SK-N-SH treated with all-trans-retinoic acid at 6 μM for 48 hours (cell line): ENCODE measurements at regions not wholly inside any gene's neighbourhood (a gene's known extent, or its start where the extent isn't known, plus 50 kb on each side); places are given as distances from the start of the nearest gene placed in this dataset.

Experiments used
- ATAC-seq: fragments of 200-7000 bp; cut with Tn5 transposase; 3 replicates; pipeline ENCODE4 v1.9.1; 2020; ENCODE audit warnings: mild to moderate bottlenecking, moderate library complexity
- ARNTL ChIP-seq: fragments of 450-650 bp; formaldehyde crosslinking; IDR thresholded peaks from 2 replicates; pipeline ENCODE4 v1.5.0; 2020; ENCODE audit warnings: low read depth, mild to moderate bottlenecking, moderate library complexity, borderline replicate concordance
- ESRRG ChIP-seq: fragments of 250-450 bp; sonication (Bioruptor Pico); IDR thresholded peaks from 2 replicates; pipeline ENCODE4 v1.6.1; 2021; ENCODE audit warnings: mild to moderate bottlenecking
- OSR1 ChIP-seq: fragments of 250-450 bp; sonication (Bioruptor Pico); IDR thresholded peaks from 2 replicates; pipeline ENCODE4 v1.8.0; 2022; ENCODE audit warnings: moderate library complexity, mild to moderate bottlenecking, inconsistent platforms
- PPARA ChIP-seq: fragments of 250-450 bp; sonication (Bioruptor Pico); IDR thresholded peaks from 2 replicates; pipeline ENCODE4 v1.5.0; 2020; ENCODE audit warnings: mild to moderate bottlenecking, borderline replicate concordance
- SNAI2 ChIP-seq: fragments of 250-450 bp; sonication (Bioruptor Pico); IDR thresholded peaks from 2 replicates; pipeline ENCODE4 v1.5.0; 2020; ENCODE audit warnings: mild to moderate bottlenecking, moderate library complexity
- TCF4 ChIP-seq: fragments of 250-450 bp; sonication (Bioruptor Pico); IDR thresholded peaks from 2 replicates; pipeline ENCODE4 v1.8.0; 2021; ENCODE audit warnings: mild to moderate bottlenecking, moderate library complexity, borderline replicate concordance
- TOX ChIP-seq: fragments of 250-450 bp; sonication (Bioruptor Pico); IDR thresholded peaks from 2 replicates; pipeline ENCODE4 v1.8.0; 2021; ENCODE audit warnings: mild to moderate bottlenecking, moderate library complexity, borderline replicate concordance
- ZC3H10 ChIP-seq: fragments of 250-450 bp; sonication (Bioruptor Pico); IDR thresholded peaks from 2 replicates; pipeline ENCODE4 v1.5.1; 2021; ENCODE audit warnings: mild to moderate bottlenecking, moderate library complexity
- ZFP3 ChIP-seq: fragments of 250-450 bp; sonication (Bioruptor Pico); IDR thresholded peaks from 2 replicates; pipeline ENCODE4 v1.5.0; 2020; ENCODE audit warnings: mild to moderate bottlenecking, moderate library complexity
- ZFP30 ChIP-seq: fragments of 450-650 bp; formaldehyde crosslinking; IDR thresholded peaks from 2 replicates; pipeline ENCODE4 v1.5.0; 2022; ENCODE audit warnings: mild to moderate bottlenecking, moderate library complexity
- ZNF8 ChIP-seq: fragments of 450-650 bp; formaldehyde crosslinking; IDR thresholded peaks from 2 replicates; pipeline ENCODE4 v1.5.0; 2020; ENCODE audit warnings: mild to moderate bottlenecking, moderate library complexity
- TF ChIP-seq, protein P1 (sequence below): fragments of 250-450 bp; sonication (Bioruptor Pico); IDR thresholded peaks from 2 replicates; pipeline ENCODE4 v1.8.0; 2020; ENCODE audit warnings: mild to moderate bottlenecking, moderate library complexity, borderline replicate concordance
- TF ChIP-seq, protein P2 (sequence below): fragments of 250-450 bp; sonication (Bioruptor Pico); IDR thresholded peaks from 2 replicates; pipeline ENCODE4 v1.5.1; 2020; ENCODE audit warnings: low read depth, mild to moderate bottlenecking, moderate library complexity
- TF ChIP-seq, protein P3 (sequence below): fragments of 250-450 bp; sonication (Bioruptor Pico); IDR thresholded peaks from 2 replicates; pipeline ENCODE4 v1.8.0; 2021; ENCODE audit warnings: low read depth, mild to moderate bottlenecking, moderate library complexity, borderline replicate concordance
- TF ChIP-seq, protein P4 (sequence below): fragments of 250-450 bp; sonication (Bioruptor Pico); IDR thresholded peaks from 2 replicates; pipeline ENCODE4 v1.5.1; 2021; ENCODE audit warnings: mild to moderate bottlenecking, moderate library complexity
- TF ChIP-seq, protein P5 (sequence below): fragments of 250-450 bp; sonication (Bioruptor Pico); IDR thresholded peaks from 2 replicates; pipeline ENCODE4 v1.5.0; 2020; ENCODE audit warnings: mild to moderate bottlenecking, moderate library complexity

DNA sequence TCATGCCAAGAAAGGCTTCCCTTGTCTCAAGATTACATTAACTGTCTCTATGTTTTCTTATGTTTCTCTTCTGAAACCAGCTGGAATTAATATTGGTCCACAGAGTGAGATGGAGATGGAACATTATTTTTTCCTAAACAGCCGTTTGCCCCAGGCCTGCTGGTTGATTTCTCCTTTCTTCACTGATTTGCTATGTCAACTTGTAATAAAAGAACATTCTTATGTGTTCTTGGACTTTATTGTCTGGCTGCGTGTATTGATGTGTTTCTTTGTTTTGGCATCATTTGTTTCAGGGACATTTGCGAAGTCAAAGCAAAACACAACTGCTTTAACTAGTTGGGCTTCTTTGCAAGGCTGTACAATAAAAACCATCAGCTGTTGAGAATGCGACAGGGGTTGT lies 168.5 kb downstream of the FAM43A start (continued):
- TF ChIP-seq, protein P1, sequence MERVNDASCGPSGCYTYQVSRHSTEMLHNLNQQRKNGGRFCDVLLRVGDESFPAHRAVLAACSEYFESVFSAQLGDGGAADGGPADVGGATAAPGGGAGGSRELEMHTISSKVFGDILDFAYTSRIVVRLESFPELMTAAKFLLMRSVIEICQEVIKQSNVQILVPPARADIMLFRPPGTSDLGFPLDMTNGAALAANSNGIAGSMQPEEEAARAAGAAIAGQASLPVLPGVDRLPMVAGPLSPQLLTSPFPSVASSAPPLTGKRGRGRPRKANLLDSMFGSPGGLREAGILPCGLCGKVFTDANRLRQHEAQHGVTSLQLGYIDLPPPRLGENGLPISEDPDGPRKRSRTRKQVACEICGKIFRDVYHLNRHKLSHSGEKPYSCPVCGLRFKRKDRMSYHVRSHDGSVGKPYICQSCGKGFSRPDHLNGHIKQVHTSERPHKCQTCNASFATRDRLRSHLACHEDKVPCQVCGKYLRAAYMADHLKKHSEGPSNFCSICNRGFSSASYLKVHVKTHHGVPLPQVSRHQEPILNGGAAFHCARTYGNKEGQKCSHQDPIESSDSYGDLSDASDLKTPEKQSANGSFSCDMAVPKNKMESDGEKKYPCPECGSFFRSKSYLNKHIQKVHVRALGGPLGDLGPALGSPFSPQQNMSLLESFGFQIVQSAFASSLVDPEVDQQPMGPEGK (CRISPR knock-in tag): no peak
- TF ChIP-seq OSR1 (no peak), TOX (CRISPR knock-in tag) (no peak)

DNA sequence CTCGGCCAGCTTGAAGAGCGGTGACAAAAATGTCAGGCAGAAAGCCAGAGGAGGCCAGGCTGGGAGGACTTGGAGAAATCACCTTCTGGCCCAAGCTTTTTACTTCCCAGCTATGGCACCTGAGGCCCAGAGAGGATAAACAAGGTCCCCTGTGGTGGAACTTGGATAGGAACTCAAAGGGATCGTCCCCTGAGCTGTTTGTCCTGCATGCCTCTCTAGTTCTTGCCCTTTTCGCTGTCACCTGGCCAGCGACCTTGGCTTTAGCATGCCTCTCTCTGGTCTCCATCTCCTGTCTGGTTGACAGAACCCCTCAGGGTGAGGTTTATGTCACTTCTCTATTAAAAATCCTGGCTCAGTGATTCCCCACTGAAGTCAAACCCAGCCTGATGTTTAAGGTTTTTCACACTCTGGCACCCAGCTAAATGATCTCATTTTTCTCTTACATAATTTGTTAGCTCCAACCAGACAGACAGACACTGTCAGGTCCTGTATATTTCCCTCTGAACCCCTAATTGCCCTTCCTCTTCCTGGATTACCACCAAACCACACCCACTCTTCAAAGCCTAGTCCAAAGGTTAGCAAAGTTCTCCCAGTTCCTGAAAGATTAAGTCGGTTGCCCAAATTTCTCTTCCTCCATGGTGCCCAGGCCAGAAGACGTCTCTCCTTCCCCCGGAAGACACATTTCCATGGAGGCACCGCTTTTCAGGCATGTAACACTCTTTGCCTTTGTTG lies 169.1 kb downstream of the FAM43A start:
- TF ChIP-seq SNAI2 (CRISPR knock-in tag) (no peak), ZFP30 (CRISPR knock-in tag) (no peak), ZC3H10 (no peak), TOX (CRISPR knock-in tag) (no peak), PPARA (CRISPR knock-in tag) (no peak), TCF4 (CRISPR knock-in tag) (no peak), ZNF8 (CRISPR knock-in tag) (no peak), ZFP3 (CRISPR knock-in tag) (no peak)
- TF ChIP-seq, protein P2, sequence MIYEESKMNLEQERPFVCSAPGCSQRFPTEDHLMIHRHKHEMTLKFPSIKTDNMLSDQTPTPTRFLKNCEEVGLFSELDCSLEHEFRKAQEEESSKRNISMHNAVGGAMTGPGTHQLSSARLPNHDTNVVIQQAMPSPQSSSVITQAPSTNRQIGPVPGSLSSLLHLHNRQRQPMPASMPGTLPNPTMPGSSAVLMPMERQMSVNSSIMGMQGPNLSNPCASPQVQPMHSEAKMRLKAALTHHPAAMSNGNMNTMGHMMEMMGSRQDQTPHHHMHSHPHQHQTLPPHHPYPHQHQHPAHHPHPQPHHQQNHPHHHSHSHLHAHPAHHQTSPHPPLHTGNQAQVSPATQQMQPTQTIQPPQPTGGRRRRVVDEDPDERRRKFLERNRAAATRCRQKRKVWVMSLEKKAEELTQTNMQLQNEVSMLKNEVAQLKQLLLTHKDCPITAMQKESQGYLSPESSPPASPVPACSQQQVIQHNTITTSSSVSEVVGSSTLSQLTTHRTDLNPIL (CRISPR knock-in tag): no peak
- TF ChIP-seq, protein P1 (CRISPR knock-in tag): no peak
- TF ChIP-seq, protein P3, sequence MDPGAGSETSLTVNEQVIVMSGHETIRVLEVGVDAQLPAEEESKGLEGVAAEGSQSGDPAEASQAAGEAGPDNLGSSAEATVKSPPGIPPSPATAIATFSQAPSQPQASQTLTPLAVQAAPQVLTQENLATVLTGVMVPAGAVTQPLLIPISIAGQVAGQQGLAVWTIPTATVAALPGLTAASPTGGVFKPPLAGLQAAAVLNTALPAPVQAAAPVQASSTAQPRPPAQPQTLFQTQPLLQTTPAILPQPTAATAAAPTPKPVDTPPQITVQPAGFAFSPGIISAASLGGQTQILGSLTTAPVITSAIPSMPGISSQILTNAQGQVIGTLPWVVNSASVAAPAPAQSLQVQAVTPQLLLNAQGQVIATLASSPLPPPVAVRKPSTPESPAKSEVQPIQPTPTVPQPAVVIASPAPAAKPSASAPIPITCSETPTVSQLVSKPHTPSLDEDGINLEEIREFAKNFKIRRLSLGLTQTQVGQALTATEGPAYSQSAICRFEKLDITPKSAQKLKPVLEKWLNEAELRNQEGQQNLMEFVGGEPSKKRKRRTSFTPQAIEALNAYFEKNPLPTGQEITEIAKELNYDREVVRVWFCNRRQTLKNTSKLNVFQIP (CRISPR knock-in tag): no peak
- TF ChIP-seq, protein P4, sequence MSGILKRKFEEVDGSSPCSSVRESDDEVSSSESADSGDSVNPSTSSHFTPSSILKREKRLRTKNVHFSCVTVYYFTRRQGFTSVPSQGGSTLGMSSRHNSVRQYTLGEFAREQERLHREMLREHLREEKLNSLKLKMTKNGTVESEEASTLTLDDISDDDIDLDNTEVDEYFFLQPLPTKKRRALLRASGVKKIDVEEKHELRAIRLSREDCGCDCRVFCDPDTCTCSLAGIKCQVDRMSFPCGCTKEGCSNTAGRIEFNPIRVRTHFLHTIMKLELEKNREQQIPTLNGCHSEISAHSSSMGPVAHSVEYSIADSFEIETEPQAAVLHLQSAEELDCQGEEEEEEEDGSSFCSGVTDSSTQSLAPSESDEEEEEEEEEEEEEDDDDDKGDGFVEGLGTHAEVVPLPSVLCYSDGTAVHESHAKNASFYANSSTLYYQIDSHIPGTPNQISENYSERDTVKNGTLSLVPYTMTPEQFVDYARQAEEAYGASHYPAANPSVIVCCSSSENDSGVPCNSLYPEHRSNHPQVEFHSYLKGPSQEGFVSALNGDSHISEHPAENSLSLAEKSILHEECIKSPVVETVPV (CRISPR knock-in tag): no peak
- no peak for ATAC-seq

DNA sequence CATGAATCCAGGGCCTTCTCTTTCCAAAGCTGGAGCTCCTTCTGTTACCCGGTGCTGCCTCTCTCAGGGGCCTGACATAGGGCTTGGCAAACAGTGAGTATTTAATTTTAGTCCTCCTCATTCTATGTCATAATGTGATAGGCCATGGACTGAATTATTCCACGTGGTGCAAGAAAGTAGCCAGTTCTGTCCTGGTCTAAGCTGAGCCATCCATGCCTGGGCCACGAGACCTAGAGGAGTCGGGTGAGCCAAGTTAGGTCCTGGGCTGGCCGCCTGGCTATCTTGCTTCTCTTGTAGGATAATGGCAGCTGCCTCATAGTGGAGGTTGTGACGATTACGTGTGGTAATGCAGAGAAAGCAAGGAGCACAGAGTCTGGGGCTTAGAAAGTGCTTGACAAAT lies 170.6 kb downstream of the FAM43A start:
- TF ChIP-seq ZC3H10: no peak
- TF ChIP-seq ZFP3 (CRISPR knock-in tag): no peak
- TF ChIP-seq ESRRG (CRISPR knock-in tag): no peak
- TF ChIP-seq ZNF8 (CRISPR knock-in tag): no peak
- no peak for TF ChIP-seq SNAI2 (CRISPR knock-in tag)
- no peak for ATAC-seq

DNA sequence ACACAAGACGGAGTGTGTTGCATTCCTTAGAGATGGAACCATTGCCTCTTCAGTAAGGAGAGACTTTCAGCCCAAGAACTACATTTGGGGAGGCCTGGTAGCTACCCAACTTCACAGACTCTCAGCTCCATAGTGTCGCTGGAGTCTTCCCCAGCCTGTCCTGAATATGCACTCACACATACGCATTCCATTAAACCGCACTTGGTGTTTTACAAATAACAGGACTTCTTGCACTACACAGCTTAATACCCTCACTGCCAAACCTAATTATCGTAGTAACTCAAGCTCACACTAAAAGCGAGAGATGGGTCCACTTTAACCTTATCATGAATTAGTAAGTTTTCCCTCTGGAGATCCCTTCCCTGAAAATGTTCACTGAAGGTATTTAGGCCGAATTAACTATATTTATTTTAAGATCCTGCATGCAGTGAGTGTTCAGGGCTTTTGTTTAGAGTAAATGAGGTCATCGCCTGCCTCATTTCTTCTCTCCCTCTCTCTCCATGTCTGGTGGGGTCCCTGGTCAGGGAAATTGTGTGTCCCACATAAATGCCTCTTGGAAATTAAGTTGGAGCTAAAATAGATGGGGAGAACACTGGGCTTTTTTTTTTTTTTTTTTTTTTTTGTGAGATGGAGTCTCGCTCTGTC lies 171.9 kb downstream of the FAM43A start:
- no peak for ATAC-seq
- TF ChIP-seq, protein P3 (CRISPR knock-in tag): no peak
- TF ChIP-seq, protein P1 (CRISPR knock-in tag): no peak
- TF ChIP-seq, protein P2 (CRISPR knock-in tag): no peak
- TF ChIP-seq ARNTL (no peak), TCF4 (CRISPR knock-in tag) (no peak), ZFP3 (CRISPR knock-in tag) (no peak)
- TF ChIP-seq, protein P5, sequence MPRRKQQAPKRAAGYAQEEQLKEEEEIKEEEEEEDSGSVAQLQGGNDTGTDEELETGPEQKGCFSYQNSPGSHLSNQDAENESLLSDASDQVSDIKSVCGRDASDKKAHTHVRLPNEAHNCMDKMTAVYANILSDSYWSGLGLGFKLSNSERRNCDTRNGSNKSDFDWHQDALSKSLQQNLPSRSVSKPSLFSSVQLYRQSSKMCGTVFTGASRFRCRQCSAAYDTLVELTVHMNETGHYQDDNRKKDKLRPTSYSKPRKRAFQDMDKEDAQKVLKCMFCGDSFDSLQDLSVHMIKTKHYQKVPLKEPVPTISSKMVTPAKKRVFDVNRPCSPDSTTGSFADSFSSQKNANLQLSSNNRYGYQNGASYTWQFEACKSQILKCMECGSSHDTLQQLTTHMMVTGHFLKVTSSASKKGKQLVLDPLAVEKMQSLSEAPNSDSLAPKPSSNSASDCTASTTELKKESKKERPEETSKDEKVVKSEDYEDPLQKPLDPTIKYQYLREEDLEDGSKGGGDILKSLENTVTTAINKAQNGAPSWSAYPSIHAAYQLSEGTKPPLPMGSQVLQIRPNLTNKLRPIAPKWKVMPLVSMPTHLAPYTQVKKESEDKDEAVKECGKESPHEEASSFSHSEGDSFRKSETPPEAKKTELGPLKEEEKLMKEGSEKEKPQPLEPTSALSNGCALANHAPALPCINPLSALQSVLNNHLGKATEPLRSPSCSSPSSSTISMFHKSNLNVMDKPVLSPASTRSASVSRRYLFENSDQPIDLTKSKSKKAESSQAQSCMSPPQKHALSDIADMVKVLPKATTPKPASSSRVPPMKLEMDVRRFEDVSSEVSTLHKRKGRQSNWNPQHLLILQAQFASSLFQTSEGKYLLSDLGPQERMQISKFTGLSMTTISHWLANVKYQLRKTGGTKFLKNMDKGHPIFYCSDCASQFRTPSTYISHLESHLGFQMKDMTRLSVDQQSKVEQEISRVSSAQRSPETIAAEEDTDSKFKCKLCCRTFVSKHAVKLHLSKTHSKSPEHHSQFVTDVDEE (CRISPR knock-in tag): no peak
